Smooth muscle cell (in vitro differentiated cells): ENCODE measurements at regions not wholly inside any gene's neighbourhood (a gene's known extent, or its start where the extent isn't known, plus 50 kb on each side); places are given as distances from the start of the nearest gene placed in this dataset.

Source experiments
- DNase-seq: peaks from one replicate; lab custom pipeline; 2025; ENCODE audit not compliant: unreplicated experiment; lab: John Stamatoyannopoulos, UW
- H2AFZ ChIP-seq: fragments of 200-600 bp; sonication (generic); 2 replicates; pipeline ENCODE4 v1.6.0; 2016; ENCODE audit warnings: antibody characterized with exemption, low read depth, mild to moderate bottlenecking
- H3F3A ChIP-seq: fragments of 200-600 bp; sonication (generic); 2 replicates; pipeline ENCODE4 v1.6.0; 2017; ENCODE audit warnings: antibody characterized with exemption, low read depth
- H3K27ac ChIP-seq: fragments of 200-600 bp; sonication (generic); 2 replicates; pipeline ENCODE4 v1.5.1; 2016; ENCODE audit warnings: low read depth, mild to moderate bottlenecking
- H3K27me3 ChIP-seq: fragments of 200-600 bp; sonication (generic); 2 replicates; pipeline ENCODE4 v1.6.1; 2016; ENCODE audit warnings: low read depth, mild to moderate bottlenecking
- H3K36me3 ChIP-seq: fragments of 200-600 bp; sonication (generic); 2 replicates; pipeline ENCODE4 v1.5.1; 2016; ENCODE audit warnings: low read depth
- H3K4me1 ChIP-seq: fragments of 200-600 bp; sonication (generic); 2 replicates; pipeline ENCODE4 v1.5.1; 2016; ENCODE audit warnings: low read depth
- H3K4me2 ChIP-seq: fragments of 200-600 bp; sonication (generic); 2 replicates; pipeline ENCODE4 v1.6.0; 2016; ENCODE audit warnings: mild to moderate bottlenecking
- H3K4me3 ChIP-seq: fragments of 200-600 bp; sonication (generic); 2 replicates; pipeline ENCODE4 v1.5.1; 2016; ENCODE audit warnings: mild to moderate bottlenecking
- H3K79me2 ChIP-seq: fragments of 200-600 bp; sonication (generic); 2 replicates; pipeline ENCODE4 v1.6.0; 2016; ENCODE audit warnings: low read depth, mild to moderate bottlenecking
- H3K9ac ChIP-seq: fragments of 200-600 bp; sonication (generic); 2 replicates; pipeline ENCODE4 v1.6.0; 2016; ENCODE audit warnings: low read depth
- H3K9me3 ChIP-seq: fragments of 200-600 bp; sonication (generic); replicated peaks from 2 replicates; pipeline ENCODE4 v1.5.1; 2016; ENCODE audit warnings: low read depth
- H4K20me1 ChIP-seq: fragments of 200-600 bp; sonication (generic); 2 replicates; pipeline ENCODE4 v1.6.0; 2016; ENCODE audit warnings: low read depth
- WGBS: methylation state at CpG from one replicate; pipeline ENCODE4 v1.1.7; 2016; ENCODE audit warnings: low lambda C conversion rate; 5-methylcytosine and 5-hydroxymethylcytosine counted together
- TF ChIP-seq, protein P1 (sequence below): fragments of 200-600 bp; sonication (generic); IDR thresholded peaks from 2 replicates; pipeline ENCODE4 v1.5.1; 2017; ENCODE audit warnings: borderline replicate concordance, mild to moderate bottlenecking, antibody characterized with exemption; ENCODE audit not compliant: insufficient read depth, poor library complexity, severe bottlenecking

DNA sequence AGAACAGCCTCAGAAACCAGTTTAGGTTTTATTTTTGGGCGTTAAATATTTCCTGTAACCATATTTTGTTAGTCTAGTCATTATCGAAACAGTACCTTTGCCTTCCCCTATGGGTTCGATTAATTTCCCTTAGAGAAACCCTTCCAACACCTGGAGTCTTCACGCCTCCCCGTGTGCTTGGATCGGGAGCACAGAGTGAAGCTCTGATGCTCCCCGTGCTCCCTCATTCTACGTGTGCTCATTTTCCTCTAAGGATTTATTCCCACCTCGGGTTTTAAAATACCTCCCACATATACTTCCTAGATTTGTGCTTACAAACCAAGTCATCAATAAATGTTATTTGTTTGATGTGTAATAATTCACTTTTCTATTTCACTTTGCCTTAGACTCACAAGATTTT, 142.4 kb downstream of the TTLL2 start:
- DNase-seq: no peak
- WGBS: 94% methylated on average over 9 of the region's 9 CpGs
- TF ChIP-seq, protein P1, sequence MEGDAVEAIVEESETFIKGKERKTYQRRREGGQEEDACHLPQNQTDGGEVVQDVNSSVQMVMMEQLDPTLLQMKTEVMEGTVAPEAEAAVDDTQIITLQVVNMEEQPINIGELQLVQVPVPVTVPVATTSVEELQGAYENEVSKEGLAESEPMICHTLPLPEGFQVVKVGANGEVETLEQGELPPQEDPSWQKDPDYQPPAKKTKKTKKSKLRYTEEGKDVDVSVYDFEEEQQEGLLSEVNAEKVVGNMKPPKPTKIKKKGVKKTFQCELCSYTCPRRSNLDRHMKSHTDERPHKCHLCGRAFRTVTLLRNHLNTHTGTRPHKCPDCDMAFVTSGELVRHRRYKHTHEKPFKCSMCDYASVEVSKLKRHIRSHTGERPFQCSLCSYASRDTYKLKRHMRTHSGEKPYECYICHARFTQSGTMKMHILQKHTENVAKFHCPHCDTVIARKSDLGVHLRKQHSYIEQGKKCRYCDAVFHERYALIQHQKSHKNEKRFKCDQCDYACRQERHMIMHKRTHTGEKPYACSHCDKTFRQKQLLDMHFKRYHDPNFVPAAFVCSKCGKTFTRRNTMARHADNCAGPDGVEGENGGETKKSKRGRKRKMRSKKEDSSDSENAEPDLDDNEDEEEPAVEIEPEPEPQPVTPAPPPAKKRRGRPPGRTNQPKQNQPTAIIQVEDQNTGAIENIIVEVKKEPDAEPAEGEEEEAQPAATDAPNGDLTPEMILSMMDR: no peak
- Histone ChIP-seq H2AFZ (no peak overlapping the region), H4K20me1 (no peaks in the 10 kb centered on the region), H3K27me3 (no peaks in the 10 kb centered on the region), H3K9ac (no peak overlapping the region), H3K4me1 (peaks cover 6% of the 10 kb centered on the region), H3F3A (no peaks in the 10 kb centered on the region), H3K4me2 (no peak overlapping the region), H3K27ac (no peak overlapping the region), H3K79me2 (no peaks in the 10 kb centered on the region), H3K9me3 (no peaks in the 10 kb centered on the region), H3K4me3 (no peak overlapping the region), H3K36me3 (no peaks in the 10 kb centered on the region)

DNA sequence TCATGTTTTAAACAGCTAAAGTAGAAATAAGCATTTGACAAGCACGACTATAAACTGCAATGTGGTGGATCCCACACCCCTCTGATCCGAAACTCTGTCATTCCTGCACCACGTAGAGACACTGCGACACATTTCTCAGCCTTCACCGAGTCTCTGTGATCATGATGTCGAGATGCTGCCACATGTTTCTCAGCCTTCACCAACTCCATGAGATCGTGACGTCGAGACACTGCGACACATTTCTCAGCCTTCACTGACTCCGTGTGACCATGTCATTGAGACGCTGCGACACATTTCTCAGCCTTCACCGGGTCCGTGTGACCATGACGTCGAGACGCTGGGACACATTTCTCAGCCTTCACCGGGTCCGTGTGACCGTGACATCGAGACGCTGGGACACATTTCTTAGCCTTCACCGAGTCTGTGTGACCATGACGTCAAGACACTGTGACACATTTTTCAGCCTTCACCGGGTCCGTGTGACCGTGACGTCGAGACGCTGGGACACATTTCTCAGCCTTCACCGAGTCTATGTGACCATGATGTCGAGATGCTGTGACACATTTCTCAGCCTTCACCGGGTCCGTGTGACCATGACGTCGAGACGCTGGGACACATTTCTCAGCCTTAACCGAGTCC, 143.0 kb downstream of the TTLL2 start:
- H3K27me3 ChIP-seq: no peaks in the 10 kb centered on the region
- H3K4me2 ChIP-seq: no peak overlapping the region
- no peak overlapping the region for H2AFZ ChIP-seq
- peaks cover 3% of the 10 kb centered on the region for H3K4me1 ChIP-seq
- H3K9me3 ChIP-seq: no peaks in the 10 kb centered on the region
- no peaks in the 10 kb centered on the region for H3K36me3 ChIP-seq
- H3K79me2 ChIP-seq: no peaks in the 10 kb centered on the region
- H3F3A ChIP-seq: no peaks in the 10 kb centered on the region
- WGBS: 93% methylated on average over 39 of the region's 39 CpGs
- no peak overlapping the region for H3K9ac ChIP-seq
- H3K27ac ChIP-seq: no peak overlapping the region
- no peak for DNase-seq
- no peak overlapping the region for H3K4me3 ChIP-seq
- TF ChIP-seq, protein P1: no peak
- H4K20me1 ChIP-seq: no peaks in the 10 kb centered on the region

DNA sequence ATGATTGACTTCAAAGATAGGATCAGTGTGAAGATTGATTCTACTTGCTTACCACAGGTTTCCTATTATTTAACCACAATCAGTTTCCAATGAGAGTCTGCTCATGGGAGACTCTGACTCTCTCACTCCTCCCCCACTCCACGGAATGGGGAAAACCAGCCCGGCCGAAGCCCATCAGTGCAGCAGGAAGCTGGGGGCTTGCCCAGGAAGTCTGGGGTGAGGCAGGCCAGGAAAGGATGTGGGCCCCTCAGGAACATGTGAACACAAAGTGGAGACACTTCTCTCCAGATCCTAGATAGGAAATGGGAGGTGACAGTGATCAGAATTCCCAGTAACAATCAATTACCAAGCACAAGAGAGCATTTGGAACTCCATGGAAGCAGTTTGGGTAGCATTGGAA, 144.2 kb downstream of the TTLL2 start:
- H2AFZ ChIP-seq: no peak overlapping the region
- H3K27me3 ChIP-seq: no peaks in the 10 kb centered on the region
- H4K20me1 ChIP-seq: no peaks in the 10 kb centered on the region
- H3K4me3 ChIP-seq: no peak overlapping the region
- no peak overlapping the region for H3K27ac ChIP-seq
- no peaks in the 10 kb centered on the region for H3K9me3 ChIP-seq
- H3K4me1 ChIP-seq: no peaks in the 10 kb centered on the region
- no peak overlapping the region for H3K4me2 ChIP-seq
- no peaks in the 10 kb centered on the region for H3K36me3 ChIP-seq
- 63% methylated on average over 3 of the region's 3 CpGs for WGBS
- TF ChIP-seq, protein P1: no peak
- no peak overlapping the region for H3K9ac ChIP-seq
- no peak for DNase-seq
- no peaks in the 10 kb centered on the region for H3F3A ChIP-seq
- H3K79me2 ChIP-seq: no peaks in the 10 kb centered on the region

DNA sequence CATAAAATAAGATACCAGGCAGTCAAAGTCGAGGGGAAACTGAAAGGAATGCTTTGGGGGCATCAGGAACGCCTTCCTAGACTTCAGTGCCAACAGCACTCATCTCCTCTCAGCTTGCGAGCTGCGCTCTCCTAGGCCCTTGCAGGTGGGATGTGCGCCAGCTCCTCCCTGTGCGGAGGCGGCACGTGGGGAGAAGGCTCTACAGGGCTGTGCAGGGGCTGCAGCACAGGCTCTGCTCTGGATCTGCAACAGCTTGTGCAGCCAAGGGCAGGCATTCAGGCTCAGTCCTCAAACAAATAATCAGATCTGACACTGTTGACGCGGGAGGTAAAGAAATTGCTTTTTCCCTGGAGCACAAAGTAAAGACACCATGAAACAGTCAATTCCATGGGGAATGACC, 144.8 kb downstream of the TTLL2 start:
- Histone ChIP-seq H3F3A (no peaks in the 10 kb centered on the region), H3K4me1 (no peaks in the 10 kb centered on the region), H3K4me2 (no peak overlapping the region), H3K4me3 (no peak overlapping the region), H3K27me3 (no peaks in the 10 kb centered on the region), H4K20me1 (no peaks in the 10 kb centered on the region), H3K27ac (no peak overlapping the region), H2AFZ (no peak overlapping the region), H3K79me2 (no peaks in the 10 kb centered on the region), H3K36me3 (no peaks in the 10 kb centered on the region), H3K9ac (no peak overlapping the region), H3K9me3 (no peaks in the 10 kb centered on the region)
- WGBS: 84% methylated on average over 10 of the region's 10 CpGs
- no peak for DNase-seq
- TF ChIP-seq, protein P1: no peak
